Suppressor macrophage (primary cell): ENCODE measurements at regions not wholly inside any gene's neighbourhood (a gene's known extent, or its start where the extent isn't known, plus 50 kb on each side); places are given as distances from the start of the nearest gene placed in this dataset.
"Not testable (repeated sequence)": the region's sequence is repeated elsewhere in the genome, so short reads cannot be mapped to it uniquely, and the experiment has no call there.

Experiments
- DNase-seq, 4 experiments: peaks; one replicate each; pipeline ENCODE4 v3.0.0-alpha.2; 2020 to 2022

DNA sequence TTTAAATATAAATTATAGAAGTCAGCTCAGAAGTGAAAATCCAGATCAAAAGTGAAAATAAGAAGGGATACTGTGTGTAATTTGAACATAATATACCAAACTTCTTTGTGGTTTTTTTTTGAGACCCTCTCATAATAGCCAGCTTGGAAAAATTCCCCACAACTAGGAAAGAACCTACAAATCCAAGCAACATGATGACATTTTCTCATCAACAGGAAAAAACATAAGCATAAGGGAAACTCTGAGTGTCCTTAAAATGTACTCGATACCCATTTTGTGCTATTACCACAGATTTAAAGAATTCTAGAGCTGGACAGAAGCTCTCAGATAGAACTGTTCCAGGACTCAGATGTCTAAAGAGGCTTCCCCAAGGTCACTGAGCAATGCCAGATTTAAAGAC lies 214.8 kb upstream of the KLF14 start:
- DNase-seq, result no peak

- no peak for DNase-seq
These were observed 215.5 kb upstream of the KLF14 start for GRCh38 chr7:130949550-130949949.

GRCh38 chr7:130950054-130950453 lies 216.0 kb upstream of the KLF14 start:
- no peak for DNase-seq

- no peak for DNase-seq
These were observed 216.7 kb upstream of the KLF14 start for GRCh38 chr7:130950741-130951140.

DNA sequence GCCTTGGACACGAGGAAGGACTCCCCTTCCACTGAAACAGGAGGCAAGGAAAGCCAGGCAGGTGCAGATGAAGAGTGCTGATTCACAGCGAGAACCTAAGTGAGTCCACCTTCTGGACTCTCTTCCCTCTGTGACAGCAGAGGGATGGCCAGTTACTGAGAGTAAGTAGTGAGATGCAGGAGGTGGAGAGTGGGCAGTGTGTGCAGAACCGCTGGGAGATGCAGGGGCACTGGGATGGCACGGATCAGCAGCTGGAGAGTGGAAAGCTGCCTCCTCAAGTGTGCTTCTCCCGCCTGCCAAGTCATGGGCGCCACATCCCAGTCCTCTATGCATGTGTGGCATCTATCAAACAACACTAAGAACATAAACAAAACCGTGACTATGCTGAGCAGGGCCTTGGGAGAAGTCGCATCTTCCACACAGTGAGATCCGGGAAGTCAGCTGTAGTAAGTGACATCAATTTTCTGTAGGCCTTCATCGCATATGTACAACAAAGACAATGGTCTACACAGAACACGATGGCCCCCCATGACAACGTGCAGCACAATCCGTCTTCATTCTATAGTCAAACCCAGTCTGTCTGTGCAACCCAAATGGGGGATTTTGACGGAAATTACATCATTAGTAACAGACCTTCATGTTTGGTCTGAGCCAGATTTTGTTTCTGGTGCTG lies 217.4 kb upstream of the KLF14 start:
- DNase-seq, result no peak

GRCh38 chr7:130951976-130952876 lies 218.2 kb upstream of the KLF14 start:
- DNase-seq, result no peak

- DNase-seq, result no peak
These were observed 219.2 kb upstream of the KLF14 start for GRCh38 chr7:130953196-130953595.

DNA sequence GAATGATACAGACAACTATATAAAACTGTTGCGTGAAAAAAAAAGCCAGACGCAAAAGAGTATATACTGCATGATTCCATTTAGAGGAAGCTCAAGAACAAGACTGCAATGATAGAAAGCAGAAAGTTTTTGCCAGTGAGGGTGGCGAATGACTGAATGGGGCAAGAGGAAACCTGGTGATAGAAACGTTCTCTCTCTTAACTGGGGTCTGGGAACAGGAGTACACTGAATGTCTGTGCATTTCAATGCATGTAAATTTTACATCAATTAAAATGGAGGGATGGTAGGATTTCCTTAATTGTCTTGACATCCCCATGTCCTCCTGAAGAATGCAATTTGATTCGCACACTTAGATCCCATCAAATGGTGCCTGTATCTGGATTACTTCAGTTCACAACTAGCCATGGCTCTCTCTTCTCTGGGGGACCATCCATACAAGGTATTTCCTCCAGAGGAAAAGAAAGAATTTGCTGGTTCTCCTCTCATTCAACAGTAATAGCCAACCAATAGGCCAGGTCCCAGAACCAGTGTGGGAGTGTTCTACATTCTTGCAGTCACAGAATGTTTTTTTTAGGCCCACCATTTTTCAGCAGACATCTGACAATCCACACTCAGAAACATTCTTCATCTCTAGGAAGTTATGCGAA lies 221.0 kb upstream of the KLF14 start:
- DNase-seq, result no peak

DNA sequence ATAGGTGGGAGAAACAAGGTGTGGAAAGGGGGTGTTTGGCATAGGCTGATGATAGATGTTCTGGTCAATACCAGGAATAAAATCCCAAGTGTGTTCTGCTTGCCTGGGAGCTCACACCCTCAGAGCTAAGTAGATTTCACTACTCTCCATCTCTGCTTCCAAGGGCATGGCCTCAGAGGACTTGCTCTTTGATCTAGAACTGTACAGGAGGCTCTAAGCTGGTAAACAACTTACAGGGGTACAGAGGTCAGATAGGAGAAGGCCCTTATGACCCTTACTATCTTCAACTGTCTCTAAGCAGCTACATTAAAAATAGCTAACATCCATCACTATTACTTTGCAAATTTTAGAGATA lies 221.5 kb upstream of the KLF14 start:
- DNase-seq, result no peak

DNA sequence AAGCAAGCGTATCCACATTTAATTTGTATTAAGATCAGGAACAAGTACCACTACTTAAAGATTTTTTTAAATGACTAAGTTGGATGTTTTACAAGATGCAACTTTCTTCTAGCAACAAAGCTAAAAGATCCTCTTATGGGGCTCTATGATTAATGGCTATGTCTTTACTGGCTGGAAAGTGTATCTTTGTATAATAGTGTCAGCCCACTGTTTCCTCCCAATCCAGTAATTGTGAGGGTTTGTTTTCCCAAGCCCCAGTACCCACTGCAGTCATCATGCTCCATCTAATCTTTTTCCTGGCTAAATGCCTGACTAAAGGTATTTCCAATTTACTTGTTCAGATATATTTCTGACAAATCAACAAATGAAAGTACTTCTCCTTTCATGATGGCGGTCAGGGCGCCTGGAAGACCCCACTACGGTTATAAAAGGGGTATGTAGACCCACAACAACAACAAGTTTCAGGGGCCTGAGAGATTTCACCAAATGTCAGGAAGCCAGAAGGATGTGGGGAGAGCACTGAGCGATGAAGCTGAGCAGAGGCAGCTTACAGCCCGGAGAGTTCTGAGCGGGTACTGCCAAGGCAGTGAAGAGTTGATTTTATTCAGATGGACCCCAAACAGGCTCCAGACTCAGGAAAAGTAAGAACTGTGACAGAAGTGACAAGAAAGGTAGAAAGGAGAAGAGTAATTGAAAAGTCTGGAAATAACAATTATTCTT lies 222.6 kb upstream of the KLF14 start:
- DNase-seq, result no peak

- peak in 3 of 4 experiments; percentile 22 to 38 (median 27) for DNase-seq
These were observed 223.1 kb upstream of the KLF14 start for GRCh38 chr7:130957137-130957513.

DNA sequence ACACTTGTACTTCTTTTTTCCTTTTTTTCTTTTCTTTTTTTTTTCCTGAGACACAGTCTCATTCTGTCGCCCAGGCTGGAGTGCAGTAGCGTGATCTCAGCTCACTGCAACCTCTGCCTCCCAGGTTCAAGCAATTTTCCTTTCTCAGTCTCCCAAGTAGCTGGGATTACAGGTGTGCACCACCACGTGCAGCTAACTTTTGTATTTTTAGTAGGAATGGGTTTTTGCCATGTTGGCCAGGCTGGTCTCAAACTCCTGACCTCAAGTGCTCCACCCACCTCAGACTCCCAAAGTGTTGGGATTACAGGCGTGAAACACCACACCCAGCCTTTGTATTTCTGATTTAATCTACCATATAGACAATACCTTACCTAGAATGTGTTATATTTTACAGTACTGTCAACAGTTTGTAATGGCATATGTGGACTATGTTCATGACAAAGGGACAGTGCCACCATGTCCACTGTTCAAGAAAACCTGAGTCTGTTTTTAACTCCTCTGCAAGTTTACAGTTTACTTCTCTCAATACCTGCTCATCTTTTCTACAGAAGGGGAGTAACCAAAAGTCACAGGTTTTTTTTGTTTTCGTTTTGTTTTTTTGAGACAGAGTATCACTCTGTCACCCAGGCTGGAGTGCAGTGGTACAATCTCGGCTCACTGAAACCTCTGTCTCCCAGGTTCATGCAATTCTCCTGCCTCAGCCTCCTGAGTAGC lies 223.9 kb upstream of the KLF14 start:
- not testable (repeated sequence) for DNase-seq

DNA sequence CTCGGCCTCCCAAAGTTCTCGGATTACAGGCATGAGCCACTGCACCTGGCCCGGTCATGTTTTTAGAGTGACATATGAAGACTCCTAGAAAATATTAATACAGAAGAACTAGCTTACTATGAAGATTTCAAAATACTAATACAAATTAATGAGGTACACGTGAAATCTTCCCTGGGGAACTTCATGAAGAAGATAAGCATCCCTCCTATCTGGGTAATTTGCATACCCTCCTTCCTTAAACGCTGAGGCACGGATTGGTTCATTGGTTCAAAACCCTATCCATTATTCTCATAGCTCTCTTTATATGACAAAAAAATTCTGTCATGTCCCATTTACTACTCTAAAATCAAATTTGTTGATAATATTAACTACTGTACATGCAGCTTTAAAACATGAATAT lies 224.8 kb upstream of the KLF14 start:
- no peak for DNase-seq

- DNase-seq, result peak in 2 of 4 experiments; percentile 42 to 52
These were observed 225.8 kb upstream of the KLF14 start for GRCh38 chr7:130959743-130960207.

DNA sequence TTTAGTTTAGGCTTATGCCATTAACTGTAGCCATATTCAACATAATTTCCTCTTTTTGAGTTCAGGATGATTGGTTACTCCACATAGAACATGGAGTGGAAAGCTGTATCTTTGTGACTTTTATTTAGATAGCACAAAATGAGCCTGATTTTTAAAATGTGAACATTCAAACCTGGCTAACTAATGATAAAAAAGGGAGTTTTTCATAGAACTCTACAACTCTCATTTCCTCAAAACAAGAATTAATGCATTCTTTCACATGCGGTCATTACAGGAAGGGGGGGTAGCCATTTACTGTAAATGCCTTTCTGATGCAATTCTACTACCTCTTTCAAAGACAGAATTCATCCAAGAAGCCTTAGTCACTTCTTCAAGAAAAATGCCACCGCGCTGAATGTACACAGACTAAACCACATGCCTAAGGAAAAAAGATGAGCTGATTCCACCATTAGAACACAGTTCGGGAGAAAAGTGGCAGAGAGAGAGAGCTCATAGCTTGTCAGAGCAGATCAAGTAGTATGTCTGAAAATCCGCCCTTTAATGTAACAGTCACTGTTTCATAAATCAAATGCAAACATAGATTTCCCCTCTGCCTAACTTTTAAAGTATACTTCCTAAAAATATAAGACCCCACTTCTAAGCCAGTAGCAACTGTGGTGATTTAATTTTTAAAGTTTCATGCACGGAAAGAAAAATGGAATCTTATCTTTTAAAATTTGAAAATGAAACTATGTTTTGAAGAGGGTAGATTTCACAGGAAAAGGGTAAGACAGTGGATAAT lies 226.4 kb upstream of the KLF14 start:
- peak; percentile 77 to 96 (median 92) for DNase-seq

DNA sequence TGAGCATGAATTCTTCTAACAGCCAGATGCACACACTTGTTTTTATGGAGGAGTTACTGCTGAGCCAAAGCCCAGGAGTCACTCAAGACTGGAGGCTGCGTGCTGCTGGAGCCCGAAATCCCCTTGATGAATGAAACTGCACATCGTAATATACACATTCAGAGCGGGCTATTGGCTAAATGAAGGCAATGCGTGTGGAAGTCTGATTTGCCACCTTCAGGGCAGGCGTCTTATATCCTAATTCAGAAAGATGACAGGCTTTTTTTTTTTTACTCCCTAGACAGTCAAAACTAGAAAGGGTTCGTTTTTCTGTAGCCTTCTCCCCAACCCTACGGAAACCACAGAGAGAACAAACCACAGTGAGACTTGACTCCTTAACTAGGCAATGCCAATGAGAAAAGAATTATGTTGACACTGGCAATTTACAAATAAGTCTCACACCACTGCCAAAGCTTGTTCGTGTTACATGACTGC lies 227.2 kb upstream of the KLF14 start:
- peak; percentile 41 to 68 (median 60) for DNase-seq

- DNase-seq, result no peak
These were observed 228.1 kb upstream of the KLF14 start for GRCh38 chr7:130962109-130962508.

GRCh38 chr7:130963339-130963738 lies 229.3 kb upstream of the KLF14 start:
- peak in 3 of 4 experiments; percentile 39 to 54 (median 52) for DNase-seq

GRCh38 chr7:130965515-130965914 lies 231.5 kb upstream of the KLF14 start:
- no peak for DNase-seq

GRCh38 chr7:130966246-130967009 lies 232.4 kb upstream of the KLF14 start:
- no peak for DNase-seq
